ENCODE measurements at regions not wholly inside any gene's neighbourhood (a gene's known extent, or its start where the extent isn't known, plus 50 kb on each side); places are given as distances from the start of the nearest gene placed in this dataset.

GRCh38 chr15:66909381-66909890, 156.0 kb upstream of the SMAD3 start:
- DNase-seq = no peak
- TF ChIP-seq POLR2AphosphoS5 (IDR thresholded peaks at IDR 0.05) (no peak), EP300 (IDR thresholded peaks at IDR 0.05; ENCODE audit: low read depth) (no peak), CTCF (IDR thresholded peaks at IDR 0.05) (no peak)
- in situ Hi-C loops (cut with MboI; ENCODE audit: low pct_ligation_motif_present in 1 of 4, low pct_unique_long_range_greater_than_20kb in 1 of 4, low sequenced_read_pairs in 3 of 4) (no loop called here), intact Hi-C loops (cut with DNase I; ENCODE audit: low total_unique reads) (no loop called here)
- Histone ChIP-seq H3K4me3 (no peak overlapping the region), H3K4me1 (peaks cover 0 to 19% (median 11%) of the 10 kb centered on the region in 4 donors), H3K27ac (peak overlapping the region; percentile 44 to 64 (median 56)), H3K36me3 (no peaks in the 10 kb centered on the region), H3K27me3 (no peaks in the 10 kb centered on the region), H3K9me3 (no peaks in the 10 kb centered on the region)
- 83% methylated on average over 7 of the region's 7 CpGs; no CpG with 5 or more reads in 1 of the 2 donors for WGBS, 2 donors (ENCODE audit: low coverage in 1 of 2)

GRCh38 chr15:66911131-66911700, 154.2 kb upstream of the SMAD3 start:
- Histone ChIP-seq H3K27me3 (no peaks in the 10 kb centered on the region), H3K36me3 (no peaks in the 10 kb centered on the region), H3K4me1 (peaks cover 0 to 19% (median 11%) of the 10 kb centered on the region in 4 donors), H3K9me3 (no peaks in the 10 kb centered on the region), H3K4me3 (no peak overlapping the region), H3K27ac (no peak overlapping the region)
- TF ChIP-seq CTCF (IDR thresholded peaks at IDR 0.05) (no peak), POLR2A (IDR thresholded peaks at IDR 0.05) (no peak), POLR2AphosphoS5 (IDR thresholded peaks at IDR 0.05) (no peak), EP300 (IDR thresholded peaks at IDR 0.05; ENCODE audit: low read depth) (no peak)
- in situ Hi-C loops (cut with MboI; ENCODE audit: low pct_ligation_motif_present in 1 of 4, low pct_unique_long_range_greater_than_20kb in 1 of 4, low sequenced_read_pairs in 3 of 4) (no loop called here), intact Hi-C loops (cut with DNase I; ENCODE audit: low total_unique reads) (no loop called here)
- DNase-seq = no peak
- 92 to 100% methylated on average over 2 to 13 of the region's 13 CpGs for WGBS, 2 donors (ENCODE audit: low coverage in 1 of 2)

- no peak for DNase-seq
- H3K36me3 ChIP-seq = no peaks in the 10 kb centered on the region
- H3K4me1 ChIP-seq = peaks cover 0 to 19% (median 11%) of the 10 kb centered on the region in 4 donors
- no peak for TF ChIP-seq POLR2A (IDR thresholded peaks at IDR 0.05)
- no peak for TF ChIP-seq POLR2AphosphoS5 (IDR thresholded peaks at IDR 0.05)
- no peak for TF ChIP-seq EP300 (IDR thresholded peaks at IDR 0.05; ENCODE audit: low read depth)
- no peak for TF ChIP-seq CTCF (IDR thresholded peaks at IDR 0.05)
- no peaks in the 10 kb centered on the region for H3K27me3 ChIP-seq
- in situ Hi-C loops (cut with MboI; ENCODE audit: low pct_ligation_motif_present in 1 of 4, low pct_unique_long_range_greater_than_20kb in 1 of 4, low sequenced_read_pairs in 3 of 4) = no loop called here
- H3K27ac ChIP-seq = no peak overlapping the region
- no peak overlapping the region for H3K4me3 ChIP-seq
- intact Hi-C loops (cut with DNase I; ENCODE audit: low total_unique reads) = no loop called here
- no peaks in the 10 kb centered on the region for H3K9me3 ChIP-seq
- 43 to 56% methylated on average over 6 to 7 of the region's 7 CpGs for WGBS, 2 donors (ENCODE audit: low coverage in 1 of 2)
Measured at GRCh38 chr15:66912001-66912400, 153.4 kb upstream of the SMAD3 start.

- peaks cover 0 to 17% (median 9%) of the 10 kb centered on the region in 4 donors for H3K4me1 ChIP-seq
- WGBS, 2 donors (ENCODE audit: low coverage in 1 of 2) = 67% methylated on average over 6 of the region's 7 CpGs; no CpG with 5 or more reads in 1 of the 2 donors
- TF ChIP-seq POLR2A (IDR thresholded peaks at IDR 0.05) (no peak), CTCF (IDR thresholded peaks at IDR 0.05) (no peak), POLR2AphosphoS5 (IDR thresholded peaks at IDR 0.05) (no peak), EP300 (IDR thresholded peaks at IDR 0.05; ENCODE audit: low read depth) (no peak)
- intact Hi-C loops (cut with DNase I; ENCODE audit: low total_unique reads) = no loop called here
- no peak overlapping the region for H3K27ac ChIP-seq
- no peaks in the 10 kb centered on the region for H3K9me3 ChIP-seq
- H3K27me3 ChIP-seq = no peaks in the 10 kb centered on the region
- H3K4me3 ChIP-seq = no peak overlapping the region
- no peaks in the 10 kb centered on the region for H3K36me3 ChIP-seq
- DNase-seq = no peak
- in situ Hi-C loops (cut with MboI; ENCODE audit: low pct_ligation_motif_present in 1 of 4, low pct_unique_long_range_greater_than_20kb in 1 of 4, low sequenced_read_pairs in 3 of 4) = no loop called here
Measured at GRCh38 chr15:66912441-66912840, 153.0 kb upstream of the SMAD3 start.

Data from transverse colon (tissue), 4 donors.